Hepatic stellate cell (primary cell): ENCODE measurements at regions not wholly inside any gene's neighbourhood (a gene's known extent, or its start where the extent isn't known, plus 50 kb on each side); places are given as distances from the start of the nearest gene placed in this dataset.
"Not testable (repeated sequence)": the region's sequence is repeated elsewhere in the genome, so short reads cannot be mapped to it uniquely, and the experiment has no call there.

ENCODE experiments used
- DNase-seq: peaks from one replicate; pipeline ENCODE4 v3.0.0; 2011; ENCODE audit warnings: low spot score

- no peak for DNase-seq
These were observed 463.4 kb upstream of the NDN start for GRCh38 chr15:24150542-24150941.

DNA sequence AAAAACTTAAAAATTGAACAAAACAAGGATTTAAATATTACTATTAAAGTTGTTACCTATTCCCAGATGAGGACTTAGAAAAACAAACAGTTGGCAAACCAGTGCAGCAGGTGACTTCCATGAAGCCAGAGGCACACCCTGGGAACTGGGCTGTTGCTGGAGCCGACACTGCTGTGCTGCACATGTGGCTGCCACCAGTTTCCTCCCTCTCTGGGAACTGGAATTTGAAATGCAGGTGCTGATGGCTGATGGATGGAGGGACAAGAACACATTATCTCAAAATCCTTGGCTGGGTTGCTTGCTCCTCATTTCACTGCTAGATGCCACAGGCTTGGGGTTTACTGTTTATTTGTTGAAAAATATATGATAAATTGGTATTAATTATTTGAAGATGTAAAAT lies 471.2 kb upstream of the NDN start:
- not testable (repeated sequence) for DNase-seq

- not testable (repeated sequence) for DNase-seq
These were observed 478.4 kb upstream of the NDN start for GRCh38 chr15:24165512-24165911.

- not testable (repeated sequence) for DNase-seq
These were observed 473.3 kb upstream of the NPAP1 start for GRCh38 chr15:24202297-24202696.

DNA sequence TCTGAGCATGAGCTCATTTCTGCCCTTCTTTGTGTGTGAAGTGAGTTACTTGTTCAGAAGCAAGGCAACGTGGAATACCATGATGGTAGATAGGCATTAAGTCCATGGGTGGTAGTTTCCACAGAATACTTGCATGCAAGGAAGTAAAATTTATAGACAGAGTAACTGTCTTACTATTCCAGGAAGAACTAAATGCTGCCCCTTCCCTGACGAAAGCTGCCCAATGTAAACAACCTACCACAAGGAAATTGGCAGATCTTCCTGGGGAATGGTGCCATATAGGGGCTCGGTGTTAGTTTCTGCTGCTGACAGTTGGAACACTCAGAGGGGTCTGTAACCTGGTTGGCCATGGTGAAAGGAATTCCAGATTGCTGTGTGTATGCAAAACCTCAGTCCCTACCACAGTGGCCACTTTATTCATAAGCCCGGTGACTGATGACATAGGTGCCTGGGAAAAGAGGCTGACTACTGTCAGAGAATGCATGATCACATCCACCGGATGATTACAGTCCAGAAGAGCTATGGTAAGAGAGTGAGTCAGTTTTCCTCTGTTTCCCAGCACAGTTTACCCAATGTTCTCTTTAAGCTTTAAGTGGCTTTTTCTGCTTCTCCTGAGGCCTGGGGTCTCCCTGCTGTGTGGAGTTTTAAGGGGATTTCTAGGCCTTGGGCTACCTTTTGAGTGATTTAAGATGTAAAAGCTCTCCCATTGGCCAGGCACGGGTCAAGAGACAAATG lies 463.7 kb upstream of the NPAP1 start:
- not testable (repeated sequence) for DNase-seq

DNA sequence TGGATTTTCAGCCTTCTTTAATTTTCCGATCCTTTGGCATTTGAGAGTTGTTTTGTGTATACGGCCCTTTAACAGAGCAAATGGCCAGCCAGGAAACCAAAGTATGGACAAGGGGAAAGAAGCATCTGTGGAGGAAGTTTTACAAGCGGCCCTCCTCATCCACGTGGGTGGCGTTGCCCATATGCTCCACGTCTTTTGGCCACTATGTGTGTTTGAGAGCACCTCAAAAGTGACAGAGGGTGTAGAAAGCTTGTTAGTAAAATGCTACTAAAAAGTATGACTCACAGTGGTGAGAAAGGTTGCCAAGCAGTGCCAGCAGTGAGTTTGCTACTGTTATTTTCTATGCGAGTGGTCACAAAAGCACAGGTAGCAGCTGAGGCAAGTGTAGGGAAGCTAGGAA lies 451.8 kb upstream of the NPAP1 start:
- no peak for DNase-seq

- DNase-seq: no peak
These were observed 451.4 kb upstream of the NPAP1 start for GRCh38 chr15:24224161-24224560.

GRCh38 chr15:24228922-24229321 lies 446.7 kb upstream of the NPAP1 start:
- DNase-seq: not testable (repeated sequence)

GRCh38 chr15:24233134-24233533 lies 442.4 kb upstream of the NPAP1 start:
- not testable (repeated sequence) for DNase-seq

GRCh38 chr15:24240580-24240979 lies 435.0 kb upstream of the NPAP1 start:
- DNase-seq: not testable (repeated sequence)

DNA sequence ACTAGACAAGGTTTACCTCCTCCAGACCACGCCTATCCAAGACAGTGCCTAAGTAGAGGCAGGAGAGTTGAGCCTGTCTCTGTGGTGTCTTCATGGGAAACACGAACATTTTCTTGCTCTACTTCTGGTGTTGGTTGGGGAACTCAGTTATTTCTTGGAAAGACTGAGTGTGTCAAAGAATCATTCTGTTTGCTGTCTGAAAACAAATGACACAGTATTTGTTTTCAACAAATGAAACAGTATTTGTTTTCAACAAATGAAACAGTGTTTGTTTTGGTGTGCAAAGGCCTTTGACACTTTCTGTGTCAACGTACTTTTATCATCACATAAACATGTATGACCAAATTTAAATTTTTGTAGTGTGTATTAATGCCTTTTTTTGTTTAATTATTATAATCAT lies 416.5 kb upstream of the NPAP1 start:
- not testable (repeated sequence) for DNase-seq

DNA sequence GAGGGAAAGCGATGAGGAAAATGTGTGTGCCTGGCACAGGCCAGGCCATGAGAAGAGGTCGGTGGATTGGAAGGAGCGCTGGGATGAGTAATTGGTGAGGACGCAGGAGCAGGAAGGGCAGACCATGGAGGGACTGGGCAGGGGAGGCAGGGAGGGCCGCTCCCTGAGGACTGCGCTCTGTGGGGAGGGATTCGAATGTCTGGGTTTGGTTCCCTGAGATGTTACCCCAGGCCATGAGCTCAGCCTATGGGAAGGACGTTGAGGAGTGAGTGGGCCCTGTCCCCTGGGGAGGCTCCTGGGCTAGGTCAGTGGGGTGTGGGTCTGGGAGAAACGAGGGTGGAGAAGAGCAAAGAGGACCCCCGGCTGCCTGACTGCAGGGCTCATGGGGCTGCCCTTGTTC lies 415.2 kb upstream of the NPAP1 start:
- DNase-seq: not testable (repeated sequence)

DNA sequence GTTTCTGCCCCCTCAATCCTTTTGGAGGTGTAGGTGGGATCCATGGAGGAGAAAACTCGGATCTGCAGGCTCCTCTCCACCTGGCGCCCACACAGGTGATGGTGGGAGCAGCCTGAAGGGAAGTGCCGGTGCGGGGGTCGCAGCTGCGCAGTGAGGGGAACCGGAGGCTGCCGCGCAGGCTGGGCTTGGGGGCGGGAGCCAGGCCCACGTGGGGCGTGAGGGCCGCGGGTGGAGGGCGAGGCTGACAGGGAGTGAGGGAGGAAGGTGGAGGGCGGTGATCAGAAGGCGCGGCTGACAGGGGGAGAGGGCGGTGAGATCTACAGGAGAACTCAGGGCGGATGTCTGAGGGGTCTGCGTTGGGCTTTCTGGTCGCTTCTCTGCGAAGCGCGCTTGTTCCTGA lies 414.7 kb upstream of the NPAP1 start:
- DNase-seq: not testable (repeated sequence)

DNA sequence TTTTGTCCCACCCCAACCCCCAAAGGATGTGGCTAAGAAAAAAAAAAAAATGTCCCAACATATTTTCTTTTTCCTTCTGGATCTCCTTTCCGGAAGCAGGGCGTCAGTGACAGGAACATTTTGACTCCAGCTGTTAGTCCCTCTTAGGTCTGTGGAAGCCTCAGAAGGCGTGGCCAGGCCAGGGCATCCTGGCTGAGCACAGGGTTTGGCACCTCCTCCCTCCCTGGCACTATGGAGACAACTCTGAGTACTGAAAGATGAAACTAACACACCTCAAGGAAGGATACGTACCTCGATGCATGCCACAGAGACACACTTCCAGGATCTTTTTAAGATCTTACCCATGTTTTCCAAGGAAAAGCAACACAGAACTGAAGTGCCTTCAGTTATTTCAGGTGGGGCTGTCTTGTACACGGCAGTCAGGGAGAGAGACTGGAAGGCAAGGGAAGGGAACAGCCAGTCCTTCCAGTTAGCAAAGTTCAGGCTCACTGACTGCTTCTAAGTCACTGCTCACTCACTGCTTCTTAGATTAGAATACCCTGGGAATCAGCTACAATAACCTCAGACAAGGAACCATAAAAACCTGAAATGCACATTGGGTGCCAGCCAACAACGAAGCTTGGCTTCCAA lies 406.9 kb upstream of the NPAP1 start:
- DNase-seq: not testable (repeated sequence)

GRCh38 chr15:24269166-24269571 lies 406.4 kb upstream of the NPAP1 start:
- DNase-seq: no peak

DNA sequence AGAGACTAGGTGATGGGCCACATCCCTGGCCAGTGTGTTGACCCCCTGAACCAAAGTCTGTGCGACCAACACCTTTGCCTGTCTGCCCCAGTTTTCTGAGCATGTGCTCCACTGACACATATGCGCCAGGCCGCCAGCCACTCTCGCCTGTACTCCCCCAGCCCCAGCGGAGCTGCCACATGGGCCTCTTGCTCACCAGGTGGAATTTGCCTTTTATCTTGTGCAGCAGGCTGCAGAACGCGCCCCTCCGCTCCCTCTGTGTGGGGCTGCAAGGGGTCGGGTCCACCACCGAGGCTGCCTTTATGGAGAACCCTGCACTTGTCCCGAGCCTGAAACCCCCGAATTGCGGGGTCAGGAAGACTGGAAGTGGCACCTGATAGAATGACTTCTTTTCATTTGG lies 405.7 kb upstream of the NPAP1 start:
- DNase-seq: no peak

DNA sequence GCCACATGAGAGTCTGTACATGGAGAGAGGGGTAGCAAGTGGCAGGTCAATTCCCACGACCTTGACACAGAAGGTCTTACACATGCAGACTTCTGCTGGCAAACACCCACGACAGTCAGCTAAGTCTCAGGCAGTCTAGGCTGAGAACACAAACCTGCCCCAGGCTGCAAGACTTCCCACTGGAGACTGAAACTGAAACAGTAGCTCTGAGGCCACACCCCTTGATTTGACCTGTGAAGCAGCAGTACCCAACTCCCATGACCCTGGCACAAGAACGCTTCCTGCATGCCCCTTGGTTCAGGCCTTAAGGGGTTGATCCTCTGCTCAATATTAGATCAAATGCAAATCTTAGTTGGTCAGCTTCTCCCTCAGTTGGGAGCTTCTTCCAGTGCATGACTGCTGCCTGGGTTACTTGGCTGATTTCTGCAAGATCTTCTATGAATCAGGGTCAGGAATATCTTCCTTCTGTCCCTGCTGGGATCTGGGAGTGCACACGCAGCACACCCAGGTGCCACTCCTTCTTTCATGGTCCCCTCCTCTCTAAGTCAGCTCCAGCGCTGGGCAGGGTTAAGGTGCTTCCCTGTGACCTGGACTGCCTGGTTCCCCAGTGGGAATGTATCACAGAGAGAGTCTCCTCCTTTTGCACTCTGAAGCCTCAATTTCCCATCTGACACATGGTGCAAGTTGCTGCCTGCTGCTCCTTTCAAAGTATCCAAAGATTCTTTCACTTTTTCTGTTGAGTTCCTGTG lies 403.9 kb upstream of the NPAP1 start:
- not testable (repeated sequence) for DNase-seq

DNA sequence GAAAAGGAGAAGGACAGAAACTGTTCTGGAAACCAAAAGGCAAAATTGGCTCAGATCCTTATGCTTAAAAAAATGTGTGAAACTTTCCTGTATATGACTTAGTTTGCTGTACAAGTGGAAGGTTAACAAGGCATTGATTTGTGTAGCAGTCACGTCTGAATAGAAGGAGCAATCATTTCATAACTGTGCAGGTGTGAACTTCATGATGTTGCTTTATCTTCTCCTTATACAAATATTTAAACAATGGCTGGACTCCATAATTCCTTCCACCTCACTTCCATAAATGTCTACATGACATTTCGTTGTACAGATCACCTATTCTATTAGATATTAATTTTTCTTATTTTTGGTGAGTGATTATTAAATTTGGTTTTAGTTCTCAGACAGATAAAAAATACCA lies 382.7 kb upstream of the NPAP1 start:
- DNase-seq: no peak

DNA sequence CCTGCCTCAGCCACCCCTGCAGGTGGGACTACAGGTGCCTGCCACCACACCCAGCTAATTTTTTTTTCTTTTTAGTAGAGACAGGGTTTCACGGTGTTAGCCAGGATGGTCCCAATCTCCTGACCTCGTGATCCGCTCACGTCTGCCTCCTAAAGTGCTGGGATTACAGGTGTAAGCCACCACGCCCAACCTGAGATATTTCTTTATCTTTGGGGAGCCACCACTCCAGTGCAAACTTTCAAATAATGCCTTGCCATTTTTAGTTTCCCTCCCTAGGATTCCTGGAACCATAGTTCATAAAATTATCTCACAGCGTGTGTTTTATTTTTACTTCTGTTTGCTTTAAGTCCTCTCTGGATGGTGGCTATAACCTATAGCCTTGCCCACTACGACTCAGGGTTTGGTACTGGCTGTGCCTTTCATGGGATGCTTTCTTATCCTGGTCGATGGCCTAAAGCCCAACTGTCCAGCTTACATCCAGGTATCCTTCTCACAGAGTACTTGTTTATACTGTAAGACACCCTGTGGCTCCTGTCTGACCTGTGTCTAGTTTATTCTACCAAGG lies 374.7 kb upstream of the NPAP1 start:
- not testable (repeated sequence) for DNase-seq

- not testable (repeated sequence) for DNase-seq
These were observed 373.6 kb upstream of the NPAP1 start for GRCh38 chr15:24301999-24302398.

DNA sequence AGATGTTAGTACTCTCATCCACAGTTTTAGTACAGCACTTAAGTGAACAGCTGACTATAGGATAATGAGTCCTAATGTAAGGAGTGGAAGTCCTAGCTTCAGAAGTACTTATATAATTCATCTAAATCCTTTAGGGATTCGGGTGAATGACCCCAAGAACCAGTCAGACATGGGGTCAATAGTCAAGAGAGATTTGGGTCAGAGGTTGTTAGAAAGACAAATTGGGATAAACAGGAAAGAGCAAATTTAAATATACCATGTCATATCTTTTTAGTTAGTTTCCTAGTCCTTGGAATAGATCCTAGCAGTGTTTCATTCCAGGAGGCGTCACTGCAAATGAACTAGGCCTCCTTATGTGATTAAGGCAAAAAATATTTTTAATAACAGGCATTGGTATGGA lies 370.8 kb upstream of the NPAP1 start:
- not testable (repeated sequence) for DNase-seq

- DNase-seq: not testable (repeated sequence)
These were observed 369.9 kb upstream of the NPAP1 start for GRCh38 chr15:24305643-24306042.

DNA sequence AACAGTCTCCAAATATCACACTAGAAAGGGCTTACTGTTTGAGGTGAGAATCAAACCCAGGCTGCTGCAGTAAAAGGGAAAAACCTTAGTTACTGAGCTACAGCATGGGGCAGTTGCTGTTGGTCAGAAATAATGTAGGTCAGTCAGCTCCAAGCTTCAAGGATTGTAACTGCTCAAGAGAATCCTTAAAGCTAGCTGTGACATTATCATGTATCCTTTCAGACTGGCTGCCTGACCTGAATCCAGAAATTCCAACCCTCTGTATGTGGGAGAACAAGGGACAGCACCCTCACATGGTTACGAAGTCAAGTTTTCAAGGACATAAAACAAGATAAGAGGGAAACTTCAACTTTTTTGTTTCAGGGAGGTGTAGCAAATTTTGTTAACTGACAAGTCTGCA lies 365.9 kb upstream of the NPAP1 start:
- not testable (repeated sequence) for DNase-seq
